Thoracic aorta (tissue), 2 donors: ENCODE measurements at regions not wholly inside any gene's neighbourhood (a gene's known extent, or its start where the extent isn't known, plus 50 kb on each side); places are given as distances from the start of the nearest gene placed in this dataset.
A peak's percentile ranks its signal among the peaks of the same experiment; 100 is the strongest.

Source experiments
- ATAC-seq: fragments of 150-250 bp; one replicate; pipeline ENCODE4 v1.8.0; 2017; ENCODE audit warnings: low read depth; ENCODE audit not compliant: insufficient number of reproducible peaks, low FRiP score
- DNase-seq: peaks from one replicate; pipeline ENCODE4 v3.0.0-alpha.2; 2020; ENCODE audit warnings: low spot score
- H3K27ac ChIP-seq, 2 donors: fragments of 200-600 bp; sonication (generic); 1 replicate in 1 of 2; 2 replicates in 1 of 2; pipeline ENCODE4 v1.5.1; 2016; ENCODE audit warnings: mild to moderate bottlenecking in 2 of 2, moderate library complexity in 2 of 2
- H3K27me3 ChIP-seq: fragments of 200-600 bp; sonication (generic); replicated peaks from 2 replicates; pipeline ENCODE4 v1.6.0; 2016; ENCODE audit warnings: mild to moderate bottlenecking; ENCODE audit not compliant: insufficient read depth
- H3K36me3 ChIP-seq: fragments of 200-600 bp; sonication (generic); one replicate; pipeline ENCODE4 v1.5.1; 2016
- H3K4me1 ChIP-seq, 2 donors: fragments of 200-600 bp; sonication (generic); 1 replicate in 1 of 2; 2 replicates in 1 of 2; pipeline versions ENCODE4 v1.5.1 to v1.6.0; 2016; ENCODE audit warnings: low read depth in 2 of 2, mild to moderate bottlenecking in 1 of 2; ENCODE audit not compliant: control insufficient read depth in 1 of 2
- H3K4me3 ChIP-seq: fragments of 200-600 bp; sonication (generic); 2 replicates; pipeline ENCODE4 v1.5.1; 2016; ENCODE audit warnings: mild to moderate bottlenecking
- H3K9me3 ChIP-seq: fragments of 200-600 bp; sonication (generic); 2 replicates; pipeline ENCODE4 v1.5.1; 2016
- CTCF ChIP-seq: fragments of 200-600 bp; sonication (generic); IDR thresholded peaks from one replicate; pipeline ENCODE4 v1.5.1; 2019; ENCODE audit warnings: antibody characterized with exemption

- DNase-seq = no peak
- Histone ChIP-seq H3K9me3 (no peaks in the 10 kb centered on the region), H3K4me3 (no peak overlapping the region), H3K27me3 (no peaks in the 10 kb centered on the region), H3K27ac (peak overlapping the region in 1 of 2 donors; percentile 1), H3K36me3 (no peaks in the 10 kb centered on the region), H3K4me1 (peaks cover 4 to 30% of the 10 kb centered on the region in 2 donors)
- TF ChIP-seq CTCF = no peak
- ATAC-seq = peak; percentile 40
Measured at GRCh38 chr17:62876063-62876462, 67.9 kb upstream of the MARCHF10 start.

DNA sequence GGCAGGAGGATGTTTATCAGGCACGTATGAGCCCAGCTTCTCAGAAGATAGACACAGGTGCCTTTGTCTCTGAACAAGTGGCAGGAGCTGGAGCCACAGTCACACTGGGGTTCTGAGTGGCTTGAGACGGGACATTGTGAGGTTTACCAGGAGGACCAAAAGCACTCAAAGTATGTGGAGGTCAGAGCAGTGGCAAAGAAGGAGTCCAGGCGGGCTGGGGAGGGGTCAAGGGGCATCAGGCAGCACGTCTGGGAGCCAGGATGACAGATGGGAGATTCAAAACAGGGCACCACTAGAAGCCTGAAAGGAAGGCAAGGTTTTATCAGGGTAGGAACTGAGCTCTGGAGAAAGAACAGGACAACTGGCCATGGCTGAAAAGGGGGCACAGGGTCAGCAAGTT is 67.2 kb upstream of the MARCHF10 start:
- ATAC-seq = no peak
- Histone ChIP-seq H3K9me3 (no peaks in the 10 kb centered on the region), H3K27ac (no peak overlapping the region), H3K27me3 (no peaks in the 10 kb centered on the region), H3K4me1 (peaks cover 4 to 38% of the 10 kb centered on the region in 2 donors), H3K4me3 (no peak overlapping the region), H3K36me3 (no peaks in the 10 kb centered on the region)
- no peak for TF ChIP-seq CTCF
- no peak for DNase-seq

GRCh38 chr17:62871291-62871690 is 63.2 kb upstream of the MARCHF10 start:
- TF ChIP-seq CTCF = no peak
- Histone ChIP-seq H3K4me1 (peaks cover 11 to 52% of the 10 kb centered on the region in 2 donors), H3K27me3 (no peaks in the 10 kb centered on the region), H3K9me3 (no peaks in the 10 kb centered on the region), H3K4me3 (no peak overlapping the region), H3K27ac (no peak overlapping the region), H3K36me3 (no peaks in the 10 kb centered on the region)
- DNase-seq (no peak), ATAC-seq (no peak)

DNA sequence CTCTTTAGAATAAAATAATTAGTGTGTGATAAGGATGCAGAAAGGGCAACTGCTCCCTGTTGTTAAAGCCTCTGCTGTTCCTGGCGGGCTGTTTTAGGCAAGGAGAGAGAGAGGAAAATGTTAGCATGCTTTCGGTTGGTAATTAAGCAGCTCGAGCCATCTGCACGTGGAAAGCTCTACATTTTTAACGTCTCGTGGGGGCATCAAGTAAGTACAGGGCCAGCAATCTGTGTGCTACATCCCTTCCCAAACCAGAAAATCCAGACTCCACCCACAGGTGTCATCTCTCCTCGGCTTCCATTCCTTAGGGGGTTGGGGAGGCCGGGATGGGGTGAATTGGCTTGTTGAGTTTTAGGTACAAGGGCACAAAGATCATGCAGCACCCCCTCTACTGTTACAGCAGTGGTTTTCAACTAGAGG is 62.4 kb upstream of the MARCHF10 start:
- no peaks in the 10 kb centered on the region for H3K27me3 ChIP-seq
- no peak for ATAC-seq
- peaks cover 11 to 49% of the 10 kb centered on the region in 2 donors for H3K4me1 ChIP-seq
- H3K9me3 ChIP-seq = no peaks in the 10 kb centered on the region
- no peak for DNase-seq
- no peak overlapping the region for H3K27ac ChIP-seq
- no peaks in the 10 kb centered on the region for H3K36me3 ChIP-seq
- H3K4me3 ChIP-seq = no peak overlapping the region
- TF ChIP-seq CTCF = no peak

- Histone ChIP-seq H3K9me3 (no peaks in the 10 kb centered on the region), H3K36me3 (no peaks in the 10 kb centered on the region), H3K4me1 (peaks cover 11 to 49% of the 10 kb centered on the region in 2 donors), H3K27ac (peak overlapping the region in 1 of 2 donors; percentile 16), H3K4me3 (no peak overlapping the region), H3K27me3 (no peaks in the 10 kb centered on the region)
- no peak for TF ChIP-seq CTCF
- DNase-seq (no peak), ATAC-seq (no peak)
Measured at GRCh38 chr17:62870030-62870541, 62.0 kb upstream of the MARCHF10 start.
